ENCODE measurements at regions not wholly inside any gene's neighbourhood (a gene's known extent, or its start where the extent isn't known, plus 50 kb on each side); places are given as distances from the start of the nearest gene placed in this dataset.

DNA sequence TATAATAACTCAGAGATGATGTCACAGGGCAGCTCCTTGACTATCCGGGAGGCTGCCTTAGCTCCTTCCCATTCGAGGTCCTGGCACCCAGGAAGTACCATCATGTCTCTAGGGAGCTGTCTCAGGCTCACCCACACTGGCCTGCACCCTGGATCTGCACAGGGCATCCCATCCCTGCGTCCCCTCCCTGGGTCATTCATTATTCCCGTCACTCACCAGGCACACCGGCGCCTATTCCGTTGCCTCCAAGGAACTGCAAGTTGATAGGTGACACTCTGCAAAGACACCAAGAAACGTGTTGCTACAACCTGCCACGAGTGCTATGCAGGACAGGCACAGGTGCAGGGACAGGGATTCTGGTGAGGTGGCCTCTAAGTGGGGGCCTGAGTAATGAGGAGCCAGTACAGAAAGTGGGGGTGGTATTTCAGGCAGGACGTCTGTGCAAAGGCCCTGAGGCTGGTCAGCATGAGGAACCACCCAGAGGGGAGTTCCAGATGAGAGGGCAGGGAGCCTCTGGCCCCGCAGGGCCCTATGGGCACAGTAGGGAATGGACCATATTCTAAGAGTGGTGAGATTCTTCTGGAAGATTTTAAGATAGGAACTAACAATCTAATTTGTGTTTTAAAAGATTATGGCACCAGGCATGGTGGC is 71.6 kb upstream of the SHANK2 start:
- TF ChIP-seq TAF1 (IDR thresholded peaks at IDR 0.05; ENCODE audit: borderline replicate concordance, low read depth, low read length) (no peak), RFX5 (IDR thresholded peaks at IDR 0.05; ENCODE audit: low read length) (no peak), SIN3A (IDR thresholded peaks at IDR 0.05; ENCODE audit: borderline replicate concordance, low read depth, low read length) (no peak), POLR2AphosphoS5 (IDR thresholded peaks at IDR 0.05; ENCODE audit: low read depth, low read length) (no peak), EP300 (IDR thresholded peaks at IDR 0.05; ENCODE audit: borderline replicate concordance in 1 of 2, low read depth in 1 of 2, low read length in 1 of 2) (no peak), EZH2phosphoT487 (IDR thresholded peaks at IDR 0.05; ENCODE audit: borderline replicate concordance, low read depth) (no peak), JUND (IDR thresholded peaks at IDR 0.05) (no peak), GABPA (IDR thresholded peaks at IDR 0.05; ENCODE audit: low read depth) (no peak), FOXM1 (IDR thresholded peaks at IDR 0.05; ENCODE audit: low read depth) (no peak), YY1 (IDR thresholded peaks at IDR 0.05; ENCODE audit: low read depth) (no peak), FOSL2 (IDR thresholded peaks at IDR 0.05; ENCODE audit: borderline replicate concordance, low read depth) (no peak)
- TF ChIP-seq, protein P1, sequence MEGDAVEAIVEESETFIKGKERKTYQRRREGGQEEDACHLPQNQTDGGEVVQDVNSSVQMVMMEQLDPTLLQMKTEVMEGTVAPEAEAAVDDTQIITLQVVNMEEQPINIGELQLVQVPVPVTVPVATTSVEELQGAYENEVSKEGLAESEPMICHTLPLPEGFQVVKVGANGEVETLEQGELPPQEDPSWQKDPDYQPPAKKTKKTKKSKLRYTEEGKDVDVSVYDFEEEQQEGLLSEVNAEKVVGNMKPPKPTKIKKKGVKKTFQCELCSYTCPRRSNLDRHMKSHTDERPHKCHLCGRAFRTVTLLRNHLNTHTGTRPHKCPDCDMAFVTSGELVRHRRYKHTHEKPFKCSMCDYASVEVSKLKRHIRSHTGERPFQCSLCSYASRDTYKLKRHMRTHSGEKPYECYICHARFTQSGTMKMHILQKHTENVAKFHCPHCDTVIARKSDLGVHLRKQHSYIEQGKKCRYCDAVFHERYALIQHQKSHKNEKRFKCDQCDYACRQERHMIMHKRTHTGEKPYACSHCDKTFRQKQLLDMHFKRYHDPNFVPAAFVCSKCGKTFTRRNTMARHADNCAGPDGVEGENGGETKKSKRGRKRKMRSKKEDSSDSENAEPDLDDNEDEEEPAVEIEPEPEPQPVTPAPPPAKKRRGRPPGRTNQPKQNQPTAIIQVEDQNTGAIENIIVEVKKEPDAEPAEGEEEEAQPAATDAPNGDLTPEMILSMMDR (IDR thresholded peaks at IDR 0.05): no peak
- TF ChIP-seq, protein P2, sequence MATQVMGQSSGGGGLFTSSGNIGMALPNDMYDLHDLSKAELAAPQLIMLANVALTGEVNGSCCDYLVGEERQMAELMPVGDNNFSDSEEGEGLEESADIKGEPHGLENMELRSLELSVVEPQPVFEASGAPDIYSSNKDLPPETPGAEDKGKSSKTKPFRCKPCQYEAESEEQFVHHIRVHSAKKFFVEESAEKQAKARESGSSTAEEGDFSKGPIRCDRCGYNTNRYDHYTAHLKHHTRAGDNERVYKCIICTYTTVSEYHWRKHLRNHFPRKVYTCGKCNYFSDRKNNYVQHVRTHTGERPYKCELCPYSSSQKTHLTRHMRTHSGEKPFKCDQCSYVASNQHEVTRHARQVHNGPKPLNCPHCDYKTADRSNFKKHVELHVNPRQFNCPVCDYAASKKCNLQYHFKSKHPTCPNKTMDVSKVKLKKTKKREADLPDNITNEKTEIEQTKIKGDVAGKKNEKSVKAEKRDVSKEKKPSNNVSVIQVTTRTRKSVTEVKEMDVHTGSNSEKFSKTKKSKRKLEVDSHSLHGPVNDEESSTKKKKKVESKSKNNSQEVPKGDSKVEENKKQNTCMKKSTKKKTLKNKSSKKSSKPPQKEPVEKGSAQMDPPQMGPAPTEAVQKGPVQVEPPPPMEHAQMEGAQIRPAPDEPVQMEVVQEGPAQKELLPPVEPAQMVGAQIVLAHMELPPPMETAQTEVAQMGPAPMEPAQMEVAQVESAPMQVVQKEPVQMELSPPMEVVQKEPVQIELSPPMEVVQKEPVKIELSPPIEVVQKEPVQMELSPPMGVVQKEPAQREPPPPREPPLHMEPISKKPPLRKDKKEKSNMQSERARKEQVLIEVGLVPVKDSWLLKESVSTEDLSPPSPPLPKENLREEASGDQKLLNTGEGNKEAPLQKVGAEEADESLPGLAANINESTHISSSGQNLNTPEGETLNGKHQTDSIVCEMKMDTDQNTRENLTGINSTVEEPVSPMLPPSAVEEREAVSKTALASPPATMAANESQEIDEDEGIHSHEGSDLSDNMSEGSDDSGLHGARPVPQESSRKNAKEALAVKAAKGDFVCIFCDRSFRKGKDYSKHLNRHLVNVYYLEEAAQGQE (IDR thresholded peaks at IDR 0.05; ENCODE audit: low read depth, low read length): no peak
- TF ChIP-seq, protein P3, sequence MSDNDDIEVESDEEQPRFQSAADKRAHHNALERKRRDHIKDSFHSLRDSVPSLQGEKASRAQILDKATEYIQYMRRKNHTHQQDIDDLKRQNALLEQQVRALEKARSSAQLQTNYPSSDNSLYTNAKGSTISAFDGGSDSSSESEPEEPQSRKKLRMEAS (IDR thresholded peaks at IDR 0.05; ENCODE audit: low read depth): no peak

All from SK-N-SH (cell line).